Stimulated activated CD4-positive, alpha-beta T cell treated with anti-CD3 and anti-CD28 coated beads, Interleukin-4, amount 100 ng/mL, for 48 hours (primary cell): ENCODE measurements at regions not wholly inside any gene's neighbourhood (a gene's known extent, or its start where the extent isn't known, plus 50 kb on each side); places are given as distances from the start of the nearest gene placed in this dataset.

ENCODE experiments used
- DNase-seq, 2 donors: peaks; one replicate each; pipeline ENCODE4 v3.0.0-alpha.2; 2020; ENCODE audit warnings: low read depth in 2 of 2

GRCh38 chr10:131848741-131849590 lies 51.8 kb upstream of the PPP2R2D start:
- DNase-seq: no peak

- no peak for DNase-seq
Measured at GRCh38 chr10:131849591-131850382, 51.0 kb upstream of the PPP2R2D start.

GRCh38 chr10:131850383-131850870 lies 50.4 kb upstream of the PPP2R2D start:
- DNase-seq: no peak
